ENCODE measurements at regions not wholly inside any gene's neighbourhood (a gene's known extent, or its start where the extent isn't known, plus 50 kb on each side); places are given as distances from the start of the nearest gene placed in this dataset.

GRCh38 chr3:43206632-43207031, 79.7 kb upstream of the SNRK start:
- no peak for DNase-seq

- DNase-seq, result no peak
These were observed 80.2 kb upstream of the SNRK start for GRCh38 chr3:43206105-43206504.

GRCh38 chr3:43203022-43203421, 83.3 kb upstream of the SNRK start:
- no peak for DNase-seq

- DNase-seq, result no peak
These were observed 84.8 kb upstream of the SNRK start for GRCh38 chr3:43201581-43201980.

GRCh38 chr3:43199645-43200306, 86.6 kb upstream of the SNRK start:
- DNase-seq, result no peak

GRCh38 chr3:43198791-43199644, 87.3 kb upstream of the SNRK start:
- no peak for DNase-seq

GRCh38 chr3:43198301-43198700, 88.0 kb upstream of the SNRK start:
- no peak for DNase-seq

- no peak for DNase-seq
These were observed 89.2 kb upstream of the SNRK start for GRCh38 chr3:43197181-43197580.

- no peak for DNase-seq
These were observed 89.6 kb upstream of the SNRK start for GRCh38 chr3:43196721-43197120.

GRCh38 chr3:43195115-43195498, 89.2 kb upstream of the POMGNT2 start:
- DNase-seq, result no peak

GRCh38 chr3:43194490-43195114, 88.7 kb upstream of the POMGNT2 start:
- DNase-seq, result no peak

- DNase-seq, result no peak
These were observed 88.2 kb upstream of the POMGNT2 start for GRCh38 chr3:43194069-43194468.

GRCh38 chr3:43192028-43192427, 86.1 kb upstream of the POMGNT2 start:
- no peak for DNase-seq

- no peak for DNase-seq
These were observed 85.2 kb upstream of the POMGNT2 start for GRCh38 chr3:43191116-43191515.

GRCh38 chr3:43190670-43191069, 84.8 kb upstream of the POMGNT2 start:
- no peak for DNase-seq

GRCh38 chr3:43187836-43188479, 82.1 kb upstream of the POMGNT2 start:
- DNase-seq, result no peak

- no peak for DNase-seq
These were observed 80.1 kb upstream of the POMGNT2 start for GRCh38 chr3:43185983-43186314.

GRCh38 chr3:43185274-43185982, 79.5 kb upstream of the POMGNT2 start:
- no peak for DNase-seq

GRCh38 chr3:43183456-43183855, 77.6 kb upstream of the POMGNT2 start:
- DNase-seq, result no peak

- no peak for DNase-seq
These were observed 75.4 kb upstream of the POMGNT2 start for GRCh38 chr3:43181202-43181821.

GRCh38 chr3:43180694-43181093, 74.8 kb upstream of the POMGNT2 start:
- DNase-seq, result no peak

- no peak for DNase-seq
These were observed 74.1 kb upstream of the POMGNT2 start for GRCh38 chr3:43180027-43180426.

Data from GOT3 (cell line).